IMR-90 (cell line): ENCODE measurements at regions not wholly inside any gene's neighbourhood (a gene's known extent, or its start where the extent isn't known, plus 50 kb on each side); places are given as distances from the start of the nearest gene placed in this dataset.

Experiments
- ATAC-seq: fragments of 200-7000 bp; cut with Tn5 transposase; 2 replicates; pipeline ENCODE4 v1.9.1; 2020; ENCODE audit warnings: low read depth, mild to moderate bottlenecking, moderate library complexity
- BruUV-seq: library from RNA; stranded (reverse); fragments of 400-500 nt; replicated peaks from 2 replicates; lab custom pipeline; 2021; lab: Mats Ljungman, UMichigan
- CTCF ChIA-PET: fragments of 300-600 bp; formaldehyde crosslinking; extraction: SDS; loops from one replicate; lab custom pipeline; 2021; ENCODE audit warnings: antibody characterized with exemption; lab: Yijun Ruan, JAX
- POLR2A ChIA-PET: fragments of 300-600 bp; sonication (Branson Sonifier 250); formaldehyde crosslinking; loops from one replicate; lab custom pipeline; 2022; ENCODE audit warnings: antibody characterized with exemption; ENCODE audit not compliant: unreplicated experiment; lab: Charles Lee
- DNase-seq: peaks from one replicate; pipeline ENCODE4 v3.0.0; 2013
- H2AFZ ChIP-seq: replicated peaks from 2 replicates; pipeline ENCODE3; 2013; ENCODE audit warnings: low read length, mild to moderate bottlenecking; ENCODE audit not compliant: poor library complexity
- H2AK5ac ChIP-seq: 2 replicates; pipeline ENCODE4 v1.6.1; 2013; ENCODE audit warnings: low read depth, low read length, inconsistent platforms
- H2AK9ac ChIP-seq: replicated peaks from 2 replicates; pipeline ENCODE3; 2013; ENCODE audit warnings: mild to moderate bottlenecking, low read depth, low read length, moderate library complexity; ENCODE audit not compliant: poor library complexity
- H2BK120ac ChIP-seq: 2 replicates; pipeline ENCODE4 v1.6.1; 2013; ENCODE audit warnings: low read depth, low read length, inconsistent platforms
- H2BK15ac ChIP-seq: 3 replicates; pipeline ENCODE4 v1.6.1; 2013; ENCODE audit warnings: low read depth, low read length, inconsistent platforms
- H2BK20ac ChIP-seq: 2 replicates; pipeline ENCODE4 v1.6.1; 2013; ENCODE audit warnings: low read depth, mild to moderate bottlenecking, inconsistent platforms, low read length, moderate library complexity
- H2BK5ac ChIP-seq: 2 replicates; pipeline ENCODE4 v1.6.1; 2013; ENCODE audit warnings: mild to moderate bottlenecking, low read depth, low read length, inconsistent platforms; ENCODE audit not compliant: poor library complexity, severe bottlenecking
- H3K14ac ChIP-seq: replicated peaks from 2 replicates; pipeline ENCODE4 v1.6.1; 2013; ENCODE audit warnings: low read depth, low read length, inconsistent platforms
- H3K18ac ChIP-seq: 2 replicates; pipeline ENCODE4 v1.6.1; 2013; ENCODE audit warnings: low read depth, low read length, control low read depth
- H3K23ac ChIP-seq: 2 replicates; pipeline ENCODE4 v1.6.1; 2013; ENCODE audit warnings: low read depth, low read length, inconsistent platforms
- H3K27ac ChIP-seq: 2 replicates; pipeline ENCODE4 v1.5.1; 2013; ENCODE audit warnings: mild to moderate bottlenecking, control low read depth, low read length; ENCODE audit not compliant: insufficient read depth
- H3K27me3 ChIP-seq: 2 replicates; pipeline ENCODE4 v1.6.1; 2013; ENCODE audit warnings: low read length; ENCODE audit not compliant: control insufficient read depth, insufficient read depth
- H3K36me3 ChIP-seq: 2 replicates; pipeline ENCODE4 v1.6.1; 2013; ENCODE audit warnings: low read length, mixed read lengths; ENCODE audit not compliant: control insufficient read depth, insufficient read depth
- H3K4ac ChIP-seq: 2 replicates; pipeline ENCODE4 v1.6.1; 2013; ENCODE audit warnings: low read depth, low read length, inconsistent platforms
- H3K4me1 ChIP-seq: 2 replicates; pipeline ENCODE4 v1.6.1; 2013; ENCODE audit warnings: low read length, mixed read lengths; ENCODE audit not compliant: control insufficient read depth, insufficient read depth
- H3K4me2 ChIP-seq: 2 replicates; pipeline ENCODE4 v1.6.1; 2013; ENCODE audit warnings: low read depth, mild to moderate bottlenecking, control low read depth, low read length, moderate library complexity
- H3K4me3 ChIP-seq: 2 replicates; pipeline ENCODE4 v1.5.1; 2013; ENCODE audit warnings: low read depth, mild to moderate bottlenecking, control low read depth, low read length, moderate library complexity; ENCODE audit not compliant: insufficient read depth
- H3K56ac ChIP-seq: 2 replicates; pipeline ENCODE4 v1.6.1; 2013; ENCODE audit warnings: low read length, inconsistent platforms; ENCODE audit not compliant: insufficient read depth; ENCODE audit errors: extremely low read depth
- H3K79me1 ChIP-seq, 2 experiments: 2 replicates each; pipeline ENCODE4 v1.6.1; 2013; ENCODE audit warnings: low read length in 2 of 2, inconsistent platforms in 1 of 2, low read depth in 1 of 2
- H3K9ac ChIP-seq: 2 replicates; pipeline ENCODE4 v1.6.1; 2013; ENCODE audit warnings: low read depth, low read length, control low read depth
- H3K9me1 ChIP-seq: 2 replicates; pipeline ENCODE4 v1.6.1; 2013; ENCODE audit warnings: low read length, inconsistent platforms; ENCODE audit not compliant: insufficient read depth
- H3K9me3 ChIP-seq: 2 replicates; pipeline ENCODE4 v1.6.1; 2013; ENCODE audit warnings: low read length; ENCODE audit not compliant: control insufficient read depth, insufficient read depth
- H4K20me1 ChIP-seq: 2 replicates; pipeline ENCODE4 v1.6.1; 2013; ENCODE audit warnings: low read length, inconsistent platforms; ENCODE audit not compliant: insufficient read depth
- H4K5ac ChIP-seq: 2 replicates; pipeline ENCODE4 v1.6.1; 2013; ENCODE audit warnings: mild to moderate bottlenecking, low read depth, low read length, control low read depth
- H4K8ac ChIP-seq, 2 experiments: 2 replicates each; pipeline ENCODE4 v1.6.1; 2013; ENCODE audit warnings: low read depth in 2 of 2, low read length in 2 of 2, control low read depth in 1 of 2, inconsistent platforms in 1 of 2
- H4K91ac ChIP-seq: 2 replicates; pipeline ENCODE4 v1.6.1; 2013; ENCODE audit warnings: low read depth, low read length, inconsistent platforms; ENCODE audit not compliant: insufficient read depth
- BHLHE40 ChIP-seq: fragments of 150-350 bp; IDR thresholded peaks from 2 replicates; pipeline ENCODE4 v1.6.1; 2016; ENCODE audit warnings: mild to moderate bottlenecking, low read depth, low read length
- CEBPB ChIP-seq: IDR thresholded peaks from 2 replicates; pipeline ENCODE4 v1.6.1; 2012; ENCODE audit warnings: low read depth, low read length, improper control_type of control experiment
- CHD1 ChIP-seq: IDR thresholded peaks from 2 replicates; pipeline ENCODE4 v1.6.1; 2012; ENCODE audit warnings: low read depth, low read length, improper control_type of control experiment
- FOS ChIP-seq: fragments of 150-350 bp; IDR thresholded peaks from 2 replicates; pipeline ENCODE4 v1.6.1; 2016; ENCODE audit warnings: low read depth, low read length
- MAFK ChIP-seq: IDR thresholded peaks from 2 replicates; pipeline ENCODE4 v1.6.1; 2012; ENCODE audit warnings: low read depth, low read length, improper control_type of control experiment
- NFE2L2 ChIP-seq: fragments of 150-350 bp; IDR thresholded peaks from 2 replicates; pipeline ENCODE4 v1.6.1; 2016; ENCODE audit warnings: low read depth, mild to moderate bottlenecking, low read length
- POLR2A ChIP-seq: IDR thresholded peaks from 2 replicates; pipeline ENCODE4 v1.6.1; 2012; ENCODE audit warnings: mild to moderate bottlenecking, low read depth, low read length
- RAD21 ChIP-seq: IDR thresholded peaks from 2 replicates; pipeline ENCODE4 v1.6.1; 2012; ENCODE audit warnings: low read length, improper control_type of control experiment
- RCOR1 ChIP-seq: IDR thresholded peaks from 2 replicates; pipeline ENCODE4 v1.6.1; 2012; ENCODE audit warnings: mild to moderate bottlenecking, low read length, improper control_type of control experiment; ENCODE audit not compliant: insufficient replicate concordance
- RFX5 ChIP-seq: IDR thresholded peaks from 2 replicates; pipeline ENCODE4 v1.8.0; 2012; ENCODE audit warnings: low read depth, mild to moderate bottlenecking, low read length, moderate library complexity
- SMC3 ChIP-seq: fragments of 150-350 bp; IDR thresholded peaks from 2 replicates; pipeline ENCODE4 v1.6.1; 2016; ENCODE audit warnings: low read depth, mild to moderate bottlenecking, antibody characterized with exemption, low read length, moderate library complexity
- WGBS, 2 experiments: methylation state at CpG; one replicate each; pipeline versions ENCODE4 v1.1.5 to v1.1.7; 2013; ENCODE audit warnings: missing lambda C conversion rate in 2 of 2; ENCODE audit not compliant: insufficient read length in 1 of 2; ENCODE audit errors: extremely low coverage in 2 of 2; 5-methylcytosine and 5-hydroxymethylcytosine counted together
- dilution Hi-C: fragments of 300-500 bp; cut with HindIII; formaldehyde crosslinking; loops from one replicate; pipeline ENCODE4 v1.14.3; 2018; ENCODE audit warnings: low sequenced_read_pairs; ENCODE audit not compliant: unreplicated experiment
- in situ Hi-C: fragments of 300-500 bp; cut with MboI; formaldehyde crosslinking; loops from 3 replicates; pipeline ENCODE4 v1.14.3; 2019; ENCODE audit warnings: low sequenced_read_pairs, inconsistent platforms, mixed read lengths
- intact Hi-C: fragments of 100-400 bp; cut with micrococcal nuclease; formaldehyde crosslinking; loops from 2 replicates; pipeline ENCODE4 v1.10.0; 2022
- TF ChIP-seq, protein P1 (sequence below): fragments of 150-350 bp; IDR thresholded peaks from 2 replicates; pipeline ENCODE4 v1.6.1; 2016; ENCODE audit warnings: low read depth, mild to moderate bottlenecking, low read length, moderate library complexity, borderline replicate concordance
- TF ChIP-seq, protein P2 (sequence below): fragments of 150-350 bp; IDR thresholded peaks from 2 replicates; pipeline ENCODE4 v1.6.1; 2017; ENCODE audit warnings: mild to moderate bottlenecking, antibody characterized with exemption, low read length, low read depth
- TF ChIP-seq, protein P3 (sequence below): conservative IDR thresholded peaks from 2 replicates; pipeline ENCODE4 v1.5.1; 2012; ENCODE audit warnings: mild to moderate bottlenecking, low read depth, low read length, improper control_type of control experiment

DNA sequence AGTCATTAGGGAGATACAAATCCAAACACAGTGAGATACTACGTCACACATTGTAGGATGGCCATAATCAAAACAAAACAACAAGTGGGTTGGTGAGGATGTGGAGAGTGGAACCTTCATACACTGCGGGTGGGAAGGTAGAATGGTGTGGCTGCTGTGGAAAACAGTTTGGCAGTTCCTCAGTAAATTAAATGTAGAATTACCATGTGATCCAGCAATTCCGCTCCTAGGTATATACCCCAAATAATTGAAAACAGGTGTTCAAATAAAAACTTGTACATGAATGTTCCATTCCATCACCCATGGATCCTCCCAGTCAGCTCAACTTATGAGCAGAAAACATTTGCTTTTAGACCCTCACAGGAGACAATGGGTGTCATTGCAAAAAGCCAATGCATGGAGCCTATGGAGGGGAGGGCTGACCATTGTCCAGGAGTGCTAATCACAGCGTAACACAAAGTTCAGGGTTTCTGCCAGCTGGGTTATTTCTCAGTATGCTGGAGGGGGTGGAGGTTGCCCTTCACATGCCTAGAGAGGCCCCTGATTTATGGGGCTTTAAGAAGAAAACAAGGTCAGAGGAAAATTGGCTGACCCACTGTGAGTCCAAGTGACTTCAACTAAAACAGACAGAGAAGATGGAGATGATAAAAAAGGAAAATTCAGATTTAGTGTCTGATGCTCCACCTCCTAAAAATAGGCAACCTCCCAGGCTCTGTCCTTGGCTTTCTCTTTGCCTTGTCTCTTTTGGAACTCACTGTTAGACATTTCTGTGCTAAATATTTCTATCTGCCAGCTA lies 124.1 kb downstream of the WDR11 start:
- H3K9ac ChIP-seq, result no peak overlapping the region
- no peak overlapping the region for H3K4me3 ChIP-seq
- ChIA-PET CTCF (no interaction called here), POLR2A (no interaction called here)
- no peak overlapping the region for H3K27ac ChIP-seq
- no peak overlapping the region for H3K18ac ChIP-seq
- ATAC-seq (no peak), DNase-seq (no peak)
- peaks cover 10% of the 10 kb centered on the region; the same call in 1 of the 2 replicates for H3K9me3 ChIP-seq
- no peak overlapping the region for H3K56ac ChIP-seq
- H4K20me1 ChIP-seq, result no peaks in the 10 kb centered on the region
- dilution Hi-C loops, result no loop called here
- no peak overlapping the region for H4K91ac ChIP-seq
- peaks cover 5% of the 10 kb centered on the region for H3K27me3 ChIP-seq
- H4K5ac ChIP-seq, result no peak overlapping the region
- no peak overlapping the region for H2BK120ac ChIP-seq
- H2AFZ ChIP-seq, result no peak overlapping the region
- no peak overlapping the region for H3K14ac ChIP-seq
- BruUV-seq, result no TSS peak
- no peak overlapping the region for H3K23ac ChIP-seq
- intact Hi-C loops, result no loop called here
- no CpG with 5 or more reads among the region's 4 CpGs for WGBS, 2 experiments
- no peak overlapping the region for H2BK5ac ChIP-seq
- in situ Hi-C loops, result no loop called here
- no peaks in the 10 kb centered on the region for H3K79me1 ChIP-seq
- no peak overlapping the region for H2BK20ac ChIP-seq
- no peaks in the 10 kb centered on the region for H3K9me1 ChIP-seq
- H2BK15ac ChIP-seq, result no peak overlapping the region
- no peak overlapping the region for H2AK9ac ChIP-seq
- H2AK5ac ChIP-seq, result no peak overlapping the region
- H3K4ac ChIP-seq, result no peak overlapping the region
- H3K4me2 ChIP-seq, result no peak overlapping the region
- no peaks in the 10 kb centered on the region for H3K4me1 ChIP-seq
- TF ChIP-seq RAD21 (no peak), RFX5 (no peak), CEBPB (no peak), NFE2L2 (no peak), MAFK (no peak), FOS (no peak), CHD1 (no peak), BHLHE40 (no peak), POLR2A (no peak), SMC3 (no peak), RCOR1 (no peak)
- TF ChIP-seq, protein P1, sequence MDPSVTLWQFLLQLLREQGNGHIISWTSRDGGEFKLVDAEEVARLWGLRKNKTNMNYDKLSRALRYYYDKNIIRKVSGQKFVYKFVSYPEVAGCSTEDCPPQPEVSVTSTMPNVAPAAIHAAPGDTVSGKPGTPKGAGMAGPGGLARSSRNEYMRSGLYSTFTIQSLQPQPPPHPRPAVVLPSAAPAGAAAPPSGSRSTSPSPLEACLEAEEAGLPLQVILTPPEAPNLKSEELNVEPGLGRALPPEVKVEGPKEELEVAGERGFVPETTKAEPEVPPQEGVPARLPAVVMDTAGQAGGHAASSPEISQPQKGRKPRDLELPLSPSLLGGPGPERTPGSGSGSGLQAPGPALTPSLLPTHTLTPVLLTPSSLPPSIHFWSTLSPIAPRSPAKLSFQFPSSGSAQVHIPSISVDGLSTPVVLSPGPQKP, result no peak
- TF ChIP-seq, protein P2, sequence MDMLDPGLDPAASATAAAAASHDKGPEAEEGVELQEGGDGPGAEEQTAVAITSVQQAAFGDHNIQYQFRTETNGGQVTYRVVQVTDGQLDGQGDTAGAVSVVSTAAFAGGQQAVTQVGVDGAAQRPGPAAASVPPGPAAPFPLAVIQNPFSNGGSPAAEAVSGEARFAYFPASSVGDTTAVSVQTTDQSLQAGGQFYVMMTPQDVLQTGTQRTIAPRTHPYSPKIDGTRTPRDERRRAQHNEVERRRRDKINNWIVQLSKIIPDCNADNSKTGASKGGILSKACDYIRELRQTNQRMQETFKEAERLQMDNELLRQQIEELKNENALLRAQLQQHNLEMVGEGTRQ, result no peak
- TF ChIP-seq, protein P3, sequence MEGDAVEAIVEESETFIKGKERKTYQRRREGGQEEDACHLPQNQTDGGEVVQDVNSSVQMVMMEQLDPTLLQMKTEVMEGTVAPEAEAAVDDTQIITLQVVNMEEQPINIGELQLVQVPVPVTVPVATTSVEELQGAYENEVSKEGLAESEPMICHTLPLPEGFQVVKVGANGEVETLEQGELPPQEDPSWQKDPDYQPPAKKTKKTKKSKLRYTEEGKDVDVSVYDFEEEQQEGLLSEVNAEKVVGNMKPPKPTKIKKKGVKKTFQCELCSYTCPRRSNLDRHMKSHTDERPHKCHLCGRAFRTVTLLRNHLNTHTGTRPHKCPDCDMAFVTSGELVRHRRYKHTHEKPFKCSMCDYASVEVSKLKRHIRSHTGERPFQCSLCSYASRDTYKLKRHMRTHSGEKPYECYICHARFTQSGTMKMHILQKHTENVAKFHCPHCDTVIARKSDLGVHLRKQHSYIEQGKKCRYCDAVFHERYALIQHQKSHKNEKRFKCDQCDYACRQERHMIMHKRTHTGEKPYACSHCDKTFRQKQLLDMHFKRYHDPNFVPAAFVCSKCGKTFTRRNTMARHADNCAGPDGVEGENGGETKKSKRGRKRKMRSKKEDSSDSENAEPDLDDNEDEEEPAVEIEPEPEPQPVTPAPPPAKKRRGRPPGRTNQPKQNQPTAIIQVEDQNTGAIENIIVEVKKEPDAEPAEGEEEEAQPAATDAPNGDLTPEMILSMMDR, result no peak
- H3K36me3 ChIP-seq, result no peaks in the 10 kb centered on the region
- H4K8ac ChIP-seq, result no peak overlapping the region
